SU-DHL-6 (cell line): ENCODE measurements at regions not wholly inside any gene's neighbourhood (a gene's known extent, or its start where the extent isn't known, plus 50 kb on each side); places are given as distances from the start of the nearest gene placed in this dataset.

ENCODE experiments used
- H2AFZ ChIP-seq: fragments of 200-600 bp; sonication (generic); 2 replicates; pipeline ENCODE4 v1.6.1; 2014; ENCODE audit warnings: low read depth, mild to moderate bottlenecking, moderate library complexity, mixed read lengths, antibody characterized with exemption, low read length; ENCODE audit not compliant: severe bottlenecking
- H3F3A ChIP-seq: fragments of 200-600 bp; shearing (Covaris generic); 2 replicates; pipeline ENCODE4 v1.6.0; 2016; ENCODE audit warnings: antibody characterized with exemption, mild to moderate bottlenecking; ENCODE audit not compliant: insufficient read depth
- H3K27ac ChIP-seq: fragments of 200-600 bp; sonication (generic); 2 replicates; pipeline ENCODE4 v1.5.1; 2016; ENCODE audit warnings: low read depth, mild to moderate bottlenecking, low read length, moderate library complexity, mixed read lengths
- H3K27me3 ChIP-seq: fragments of 200-600 bp; sonication (generic), shearing (Covaris generic); 2 replicates; pipeline ENCODE4 v1.6.0; 2014; ENCODE audit warnings: mild to moderate bottlenecking, low read length
- H3K36me3 ChIP-seq: fragments of 200-600 bp; sonication (generic); 2 replicates; pipeline ENCODE4 v1.6.1; 2014; ENCODE audit warnings: mild to moderate bottlenecking, low read length, mixed read lengths
- H3K4me2 ChIP-seq: fragments of 300-600, 200-600 bp; shearing (Covaris generic), sonication (generic); 2 replicates; pipeline ENCODE4 v1.6.0; 2014; ENCODE audit warnings: low read length, low read depth, mild to moderate bottlenecking; ENCODE audit not compliant: poor library complexity, severe bottlenecking
- H3K4me3 ChIP-seq: fragments of 200-600 bp; sonication (generic); 2 replicates; pipeline ENCODE4 v1.5.1; 2014; ENCODE audit warnings: antibody characterized with exemption, low read length, mild to moderate bottlenecking, mixed read lengths; ENCODE audit not compliant: insufficient read depth, poor library complexity, severe bottlenecking
- H3K79me2 ChIP-seq: fragments of 200-600 bp; sonication (generic); 2 replicates; pipeline ENCODE4 v1.6.1; 2014; ENCODE audit warnings: mild to moderate bottlenecking, low read length, moderate library complexity; ENCODE audit not compliant: insufficient read depth
- H3K9ac ChIP-seq: fragments of 200-600 bp; sonication (generic); 2 replicates; pipeline ENCODE4 v1.7.0; 2014; ENCODE audit warnings: mild to moderate bottlenecking, low read length
- H3K9me2 ChIP-seq: fragments of 200-600 bp; sonication (generic); replicated peaks from 2 replicates; pipeline ENCODE4 v1.6.1; 2014; ENCODE audit warnings: low read length; ENCODE audit not compliant: insufficient read depth
- H3K9me3 ChIP-seq: fragments of 200-600 bp; sonication (generic); 2 replicates; pipeline ENCODE4 v1.6.1; 2014; ENCODE audit warnings: low read length, mixed read lengths; ENCODE audit not compliant: insufficient read depth
- H4K20me1 ChIP-seq: fragments of 200-600 bp; sonication (generic); 2 replicates; pipeline ENCODE4 v1.6.1; 2014; ENCODE audit warnings: low read depth, mild to moderate bottlenecking, antibody characterized with exemption, low read length, moderate library complexity, mixed read lengths
- CTCF ChIP-seq: fragments of 200-600 bp; sonication (generic); IDR thresholded peaks from one replicate; pipeline ENCODE4 v1.5.1; 2017; ENCODE audit warnings: antibody characterized with exemption, mild to moderate bottlenecking, low read length, moderate library complexity; ENCODE audit not compliant: insufficient read depth, poor library complexity, severe bottlenecking
- EZH2phosphoT487 ChIP-seq: fragments of 200-600 bp; sonication (generic), shearing (Covaris generic); conservative IDR thresholded peaks from 2 replicates; pipeline ENCODE4 v1.6.1; 2018; ENCODE audit warnings: mild to moderate bottlenecking, antibody characterized with exemption, low read length, moderate library complexity, mixed read lengths

GRCh38 chr10:78613132-78613531 lies 455.6 kb upstream of the ZMIZ1 start:
- Histone ChIP-seq H3F3A (no peaks in the 10 kb centered on the region), H3K27ac (no peak overlapping the region), H3K4me3 (no peak overlapping the region), H3K27me3 (no peaks in the 10 kb centered on the region), H3K79me2 (no peaks in the 10 kb centered on the region), H3K9me3 (no peaks in the 10 kb centered on the region), H3K36me3 (no peaks in the 10 kb centered on the region), H3K9ac (no peak overlapping the region), H3K4me2 (no peak overlapping the region), H4K20me1 (no peaks in the 10 kb centered on the region), H3K9me2 (no peaks in the 10 kb centered on the region), H2AFZ (no peak overlapping the region)
- TF ChIP-seq EZH2phosphoT487 (no peak), CTCF (no peak)

GRCh38 chr10:78614267-78614666 lies 454.5 kb upstream of the ZMIZ1 start:
- no peak for TF ChIP-seq EZH2phosphoT487
- no peak for TF ChIP-seq CTCF
- Histone ChIP-seq H3K9ac (no peak overlapping the region), H3K4me3 (no peak overlapping the region), H4K20me1 (no peaks in the 10 kb centered on the region), H3K9me2 (no peaks in the 10 kb centered on the region), H3K4me2 (no peak overlapping the region), H3K27me3 (no peaks in the 10 kb centered on the region), H3F3A (no peaks in the 10 kb centered on the region), H2AFZ (no peak overlapping the region), H3K36me3 (no peaks in the 10 kb centered on the region), H3K79me2 (no peaks in the 10 kb centered on the region), H3K9me3 (no peaks in the 10 kb centered on the region), H3K27ac (no peak overlapping the region)

GRCh38 chr10:78614744-78615143 lies 454.0 kb upstream of the ZMIZ1 start:
- no peak overlapping the region for H3K4me2 ChIP-seq
- H3K36me3 ChIP-seq = no peaks in the 10 kb centered on the region
- no peak overlapping the region for H3K27ac ChIP-seq
- no peak overlapping the region for H3K9ac ChIP-seq
- H4K20me1 ChIP-seq = no peaks in the 10 kb centered on the region
- TF ChIP-seq CTCF (no peak), EZH2phosphoT487 (no peak)
- H3K9me2 ChIP-seq = no peaks in the 10 kb centered on the region
- H2AFZ ChIP-seq = no peak overlapping the region
- no peaks in the 10 kb centered on the region for H3K9me3 ChIP-seq
- no peak overlapping the region for H3K4me3 ChIP-seq
- H3F3A ChIP-seq = no peaks in the 10 kb centered on the region
- no peaks in the 10 kb centered on the region for H3K27me3 ChIP-seq
- H3K79me2 ChIP-seq = no peaks in the 10 kb centered on the region

GRCh38 chr10:78616125-78616695 lies 452.6 kb upstream of the ZMIZ1 start:
- TF ChIP-seq EZH2phosphoT487 (no peak), CTCF (no peak)
- Histone ChIP-seq H3K9me3 (no peaks in the 10 kb centered on the region), H3K27me3 (no peaks in the 10 kb centered on the region), H3F3A (no peaks in the 10 kb centered on the region), H3K36me3 (no peaks in the 10 kb centered on the region), H3K79me2 (no peaks in the 10 kb centered on the region), H4K20me1 (no peaks in the 10 kb centered on the region), H2AFZ (no peak overlapping the region), H3K4me3 (no peak overlapping the region), H3K9ac (no peak overlapping the region), H3K4me2 (no peak overlapping the region), H3K9me2 (no peaks in the 10 kb centered on the region), H3K27ac (no peak overlapping the region)
